ENCODE measurements at regions not wholly inside any gene's neighbourhood (a gene's known extent, or its start where the extent isn't known, plus 50 kb on each side); places are given as distances from the start of the nearest gene placed in this dataset.
A peak's percentile ranks its signal among the peaks of the same experiment; 100 is the strongest.
"Not testable (repeated sequence)": the region's sequence is repeated elsewhere in the genome, so short reads cannot be mapped to it uniquely, and the experiment has no call there.

DNA sequence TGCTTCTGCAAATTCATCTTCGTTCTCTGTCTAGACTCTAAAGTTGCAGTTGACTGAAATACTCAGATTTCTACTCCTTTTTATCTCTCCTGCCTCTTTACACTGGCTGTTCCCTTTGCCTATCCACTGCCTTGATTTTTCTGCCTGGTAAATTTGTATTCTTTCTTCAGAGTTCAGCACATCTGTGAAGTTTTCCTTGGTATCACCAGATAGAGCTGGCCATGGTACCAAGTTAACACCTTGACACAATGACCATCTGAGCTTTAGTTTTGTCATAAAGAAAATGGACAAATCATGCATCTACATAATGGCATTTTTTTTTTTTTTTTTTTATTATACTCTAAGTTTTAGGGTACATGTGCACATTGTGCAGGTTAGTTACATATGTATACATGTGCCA, 143.0 kb downstream of the PPP1R3A start:
- DNase-seq: no peak

DNA sequence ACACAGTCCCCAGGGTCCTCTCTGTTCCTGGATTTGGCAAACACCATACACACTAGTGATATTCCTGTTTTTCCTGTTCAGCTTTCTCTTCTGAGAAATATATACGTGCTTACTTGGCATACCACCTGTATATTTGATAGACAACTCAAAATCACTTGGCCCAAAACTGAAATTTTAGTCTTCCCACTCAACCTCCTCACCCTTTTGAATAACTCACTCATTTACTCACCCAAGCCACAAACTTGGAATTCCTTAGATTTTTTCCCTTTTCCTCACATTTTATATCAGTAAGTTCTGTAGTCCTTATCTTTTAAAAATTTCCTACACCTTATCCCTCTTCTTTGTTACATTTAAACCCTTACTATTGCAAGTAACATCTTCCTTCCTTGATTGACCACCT, 143.4 kb downstream of the PPP1R3A start:
- DNase-seq: no peak

DNA sequence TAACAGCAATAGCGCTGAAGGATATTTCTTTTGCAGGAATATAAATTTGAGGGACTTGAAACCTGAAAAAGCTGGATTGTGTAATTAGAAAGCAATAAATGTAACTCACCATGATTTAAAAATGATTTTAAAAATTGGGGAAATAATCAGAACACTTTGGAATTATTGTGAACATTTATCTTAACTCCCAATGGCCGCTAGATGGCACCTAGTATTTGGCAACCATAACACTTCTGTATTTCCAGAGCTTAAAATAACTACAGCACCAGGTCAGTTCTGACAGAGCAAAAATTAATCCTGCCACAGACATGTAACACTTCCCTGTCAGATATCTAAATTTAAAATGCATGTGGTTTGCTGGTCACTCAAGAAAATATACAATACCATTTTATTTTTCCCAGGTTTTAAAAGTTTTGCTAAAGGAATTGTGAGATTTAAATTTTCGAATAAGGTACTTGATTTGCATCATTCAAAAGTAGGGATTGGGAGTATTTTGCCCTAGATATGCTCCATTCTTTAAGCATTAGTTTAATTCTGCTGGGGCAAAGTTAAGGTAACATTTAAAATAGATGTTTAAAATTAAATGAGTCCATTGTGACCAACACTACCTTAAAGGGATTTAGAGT, 144.5 kb downstream of the PPP1R3A start:
- DNase-seq: peak; percentile 9

DNA sequence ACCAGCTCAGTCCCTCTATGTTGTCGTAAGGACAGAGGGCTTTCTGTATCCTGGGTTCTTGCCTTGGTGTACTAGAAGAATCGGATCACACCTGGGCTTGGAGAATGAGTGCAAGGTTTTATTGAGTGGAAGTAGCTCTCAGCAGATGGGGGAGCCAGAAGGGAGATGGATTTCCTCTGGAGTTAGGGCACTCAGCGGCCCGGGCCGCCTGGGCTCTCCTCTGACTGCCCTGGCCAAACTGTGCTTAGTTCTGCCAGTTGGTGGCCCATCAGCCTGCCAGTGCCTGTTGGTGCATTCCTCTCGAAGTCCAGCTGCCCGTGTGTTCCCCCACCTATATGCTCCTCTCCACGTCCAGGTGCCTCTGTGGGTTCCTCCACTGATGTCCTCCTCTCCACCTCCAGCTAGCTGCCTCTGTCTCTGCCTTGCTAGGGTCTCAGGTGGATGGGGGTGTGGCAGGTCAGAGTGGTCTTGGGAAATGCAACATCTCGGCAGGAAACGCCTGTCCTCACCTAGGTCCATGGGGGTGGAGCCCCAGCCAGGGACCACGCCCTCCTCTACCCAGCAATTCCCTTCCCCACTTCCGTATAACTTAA, 148.6 kb downstream of the PPP1R3A start:
- no peak for DNase-seq

DNA sequence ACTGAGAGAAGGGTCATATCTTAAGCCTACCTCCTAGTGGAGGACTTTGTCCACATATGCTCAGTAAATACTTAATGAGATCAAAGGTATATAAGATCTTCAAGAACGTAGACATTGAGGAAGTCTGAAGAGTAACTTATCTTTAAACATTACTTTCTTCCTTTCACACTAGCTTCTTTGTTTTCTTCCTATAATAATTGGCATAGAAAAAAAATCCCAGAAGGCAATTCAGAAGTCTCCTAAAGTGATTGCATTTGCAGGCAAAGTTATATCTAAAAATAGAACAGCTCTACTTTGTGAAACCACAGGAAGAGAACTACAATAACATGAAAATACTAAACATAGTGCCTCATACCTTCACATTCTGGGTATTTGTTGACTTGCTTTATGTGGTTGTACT, 150.4 kb downstream of the PPP1R3A start:
- no peak for DNase-seq

DNA sequence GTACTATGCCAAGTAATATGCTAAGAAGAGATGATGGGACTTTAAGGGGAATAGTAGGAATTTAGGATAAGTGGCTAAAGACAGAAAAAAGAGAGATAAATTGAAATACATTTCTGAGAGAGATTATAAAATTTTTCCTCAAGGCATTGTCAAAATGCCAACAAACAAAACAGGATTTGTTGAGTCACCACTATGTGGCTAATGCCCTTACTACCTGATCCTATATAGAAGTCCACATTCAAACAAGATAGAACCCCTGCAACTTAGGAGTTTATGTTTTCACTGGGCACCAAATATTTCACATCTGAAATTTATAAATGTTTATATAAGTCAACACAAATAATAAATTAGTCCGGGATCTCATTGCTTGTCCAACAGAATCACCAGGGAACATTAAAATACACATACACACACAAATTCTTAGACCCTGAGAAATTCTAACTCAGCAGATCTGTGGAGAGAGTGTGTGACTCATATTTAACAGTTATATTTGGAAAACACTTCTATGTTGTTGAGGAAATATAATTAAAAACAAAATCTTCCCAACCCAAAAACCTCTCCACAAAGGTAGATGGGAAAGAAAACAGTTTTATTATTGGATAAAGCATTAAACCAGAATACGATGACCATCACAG, 154.3 kb downstream of the PPP1R3A start:
- no peak for DNase-seq

DNA sequence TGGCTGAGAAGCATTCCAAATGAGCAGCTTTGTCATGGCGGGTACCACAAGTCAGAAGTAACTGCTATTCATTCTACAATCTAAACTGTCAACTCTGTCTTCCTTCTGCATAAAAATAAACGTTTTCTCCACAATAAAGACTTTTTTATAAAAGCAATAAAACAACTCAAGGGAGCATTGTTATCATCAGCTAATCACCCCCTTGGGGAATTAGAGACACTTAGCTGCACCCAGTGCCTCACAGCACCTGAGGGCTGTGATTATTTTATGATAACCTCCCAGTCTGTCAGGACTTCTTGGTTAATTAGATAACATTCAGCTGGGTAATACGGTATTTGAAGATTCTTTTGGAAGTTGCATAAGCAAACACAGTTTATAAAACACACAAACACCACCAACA, 155.6 kb downstream of the PPP1R3A start:
- no peak for DNase-seq

DNA sequence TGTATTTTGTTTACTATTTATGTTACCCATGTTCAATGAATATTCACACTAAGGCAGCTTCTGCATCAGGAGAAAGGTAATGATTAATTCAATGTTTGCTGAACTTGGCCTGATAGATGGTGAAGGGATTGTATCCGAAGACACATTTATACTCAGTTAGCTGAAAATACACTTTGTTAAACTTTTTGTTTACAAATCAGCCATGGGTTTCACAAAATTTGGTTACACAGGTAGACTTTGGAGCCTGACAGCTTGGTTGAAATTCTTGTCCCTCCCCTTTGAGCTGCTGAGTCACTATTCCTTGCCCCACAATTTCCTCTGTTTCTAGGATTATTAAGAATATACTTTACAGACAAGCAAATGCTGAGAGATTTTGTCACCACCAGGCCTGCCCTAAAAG, 162.6 kb downstream of the PPP1R3A start:
- no peak for DNase-seq

DNA sequence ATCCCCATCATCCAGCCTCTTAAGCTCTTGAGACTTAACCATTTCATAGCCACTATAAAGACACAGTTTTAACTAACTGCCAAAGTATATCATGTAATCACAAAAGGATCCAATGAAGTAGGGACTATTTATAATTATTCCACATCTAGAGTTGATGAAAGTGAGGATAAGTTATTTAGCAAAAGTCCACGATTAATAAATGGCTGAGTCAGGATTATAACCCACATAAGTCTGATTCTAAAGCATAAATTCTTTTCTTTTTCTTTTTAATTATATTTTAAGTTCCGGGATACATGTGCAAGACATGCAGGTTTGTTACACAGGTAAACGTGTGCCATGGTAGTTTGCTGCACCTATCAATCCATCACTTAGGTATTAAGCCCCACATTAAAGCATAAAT, 166.1 kb downstream of the PPP1R3A start:
- no peak for DNase-seq

DNA sequence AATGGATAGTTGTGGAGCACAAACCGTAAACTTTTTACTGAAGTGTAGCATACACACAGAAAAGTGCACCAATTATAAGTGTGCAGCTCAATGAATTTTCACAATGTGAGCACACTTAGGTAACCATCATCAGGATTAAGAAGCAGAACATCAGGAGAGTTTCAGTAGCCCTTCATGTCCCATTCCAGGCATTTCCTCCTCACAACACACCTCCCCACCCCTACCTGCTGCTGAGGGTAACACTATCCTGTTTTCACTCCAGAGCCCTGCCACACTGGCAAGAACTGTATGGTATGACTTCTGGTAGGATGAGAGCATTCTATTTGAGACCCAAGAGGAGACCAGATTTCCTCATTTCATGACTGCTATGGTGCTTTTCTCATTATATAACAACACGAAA, 166.5 kb downstream of the PPP1R3A start:
- no peak for DNase-seq

DNA sequence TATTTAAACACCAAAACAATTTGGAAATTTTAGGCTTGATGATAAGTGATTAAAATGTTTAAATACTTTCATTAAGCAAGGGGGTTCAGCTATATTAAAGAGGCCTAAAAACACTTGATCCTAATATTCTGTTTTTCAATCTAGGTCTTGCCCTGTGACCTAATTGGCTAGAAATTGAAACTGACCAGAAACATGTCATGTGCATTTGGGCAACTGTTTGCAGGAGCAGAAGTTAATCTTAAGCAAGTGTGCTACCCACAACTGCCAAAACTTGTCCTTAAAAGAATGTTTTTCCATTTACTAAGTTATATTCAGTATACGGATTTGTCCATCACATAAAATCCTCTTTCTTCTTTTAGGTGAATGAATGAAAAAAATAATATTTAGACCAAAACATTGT, 167.3 kb downstream of the PPP1R3A start:
- DNase-seq: no peak

DNA sequence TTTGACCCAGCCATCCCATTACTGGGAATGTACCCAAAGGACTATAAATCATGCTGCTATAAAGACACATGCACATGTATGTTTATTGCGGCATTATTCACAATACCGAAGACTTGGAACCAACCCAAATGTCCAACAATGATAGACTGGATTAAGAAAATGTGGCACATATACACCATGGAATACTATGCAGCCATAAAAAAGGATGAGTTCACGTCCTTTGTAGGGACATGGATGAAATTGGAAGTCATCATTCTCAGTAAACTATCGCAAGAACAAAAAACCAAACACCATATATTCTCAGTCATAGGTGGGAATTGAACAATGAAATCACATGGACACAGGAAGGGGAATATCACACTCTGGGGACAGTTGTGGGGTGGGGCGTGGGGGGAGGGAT, 170.4 kb downstream of the PPP1R3A start:
- not testable (repeated sequence) for DNase-seq

DNA sequence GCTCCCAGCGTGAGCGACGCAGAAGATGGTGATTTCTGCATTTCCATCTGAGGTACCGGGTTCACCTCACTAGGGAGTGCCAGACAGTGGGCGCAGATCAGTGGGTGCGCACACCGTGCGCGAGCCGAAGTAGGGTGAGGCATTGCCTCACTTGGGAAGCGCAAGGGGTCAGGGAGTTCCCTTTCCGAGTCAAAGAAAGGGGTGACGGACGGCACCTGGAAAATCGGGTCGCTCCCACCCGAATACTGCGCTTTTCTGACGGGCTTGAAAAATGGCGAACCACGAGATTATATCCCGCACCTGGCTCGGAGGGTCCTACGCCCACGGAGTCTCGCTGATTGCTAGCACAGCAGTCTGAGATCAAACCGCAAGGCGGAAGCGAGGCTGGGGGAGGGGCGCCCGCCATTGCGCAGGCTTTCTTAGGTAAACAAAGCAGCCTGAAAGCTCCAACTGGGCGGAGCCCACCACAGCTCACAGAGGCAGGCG, 175.8 kb downstream of the PPP1R3A start:
- not testable (repeated sequence) for DNase-seq

DNA sequence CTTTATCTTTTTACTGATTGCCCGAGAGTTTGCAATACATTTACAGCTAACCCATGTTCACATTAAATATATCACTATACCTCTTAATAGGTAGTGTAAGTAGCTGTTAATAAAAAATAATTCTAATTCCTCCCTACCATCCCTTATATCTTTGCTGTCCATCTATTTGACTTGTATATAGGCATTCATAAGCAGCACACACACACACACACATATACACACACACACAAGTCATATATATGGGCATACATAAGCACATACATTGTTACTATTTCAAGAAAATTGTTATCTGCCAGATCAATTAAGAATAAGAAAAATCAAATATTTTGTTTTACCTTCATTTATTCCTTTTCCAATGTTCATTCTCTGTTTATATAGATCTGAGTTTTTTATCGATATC, 176.4 kb downstream of the PPP1R3A start:
- no peak for DNase-seq

DNA sequence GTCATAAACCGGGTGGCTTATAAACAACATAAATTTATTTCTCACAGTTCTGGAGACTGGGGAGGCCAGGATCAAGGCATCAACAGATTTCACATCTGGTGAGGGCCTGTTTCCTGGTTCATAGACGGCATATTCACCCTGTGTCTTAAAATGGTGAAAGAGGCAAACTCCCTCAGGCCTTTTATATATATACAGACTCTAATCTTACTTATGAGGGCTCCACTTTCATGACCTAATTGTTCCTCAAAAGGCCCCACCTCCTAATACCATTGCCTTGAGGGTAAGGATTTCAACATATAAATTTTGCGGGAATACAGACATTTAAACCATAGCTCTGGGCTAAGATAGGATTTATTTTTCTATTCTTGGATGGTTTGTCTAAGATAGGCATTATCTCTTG, 187.2 kb downstream of the PPP1R3A start:
- DNase-seq: no peak

DNA sequence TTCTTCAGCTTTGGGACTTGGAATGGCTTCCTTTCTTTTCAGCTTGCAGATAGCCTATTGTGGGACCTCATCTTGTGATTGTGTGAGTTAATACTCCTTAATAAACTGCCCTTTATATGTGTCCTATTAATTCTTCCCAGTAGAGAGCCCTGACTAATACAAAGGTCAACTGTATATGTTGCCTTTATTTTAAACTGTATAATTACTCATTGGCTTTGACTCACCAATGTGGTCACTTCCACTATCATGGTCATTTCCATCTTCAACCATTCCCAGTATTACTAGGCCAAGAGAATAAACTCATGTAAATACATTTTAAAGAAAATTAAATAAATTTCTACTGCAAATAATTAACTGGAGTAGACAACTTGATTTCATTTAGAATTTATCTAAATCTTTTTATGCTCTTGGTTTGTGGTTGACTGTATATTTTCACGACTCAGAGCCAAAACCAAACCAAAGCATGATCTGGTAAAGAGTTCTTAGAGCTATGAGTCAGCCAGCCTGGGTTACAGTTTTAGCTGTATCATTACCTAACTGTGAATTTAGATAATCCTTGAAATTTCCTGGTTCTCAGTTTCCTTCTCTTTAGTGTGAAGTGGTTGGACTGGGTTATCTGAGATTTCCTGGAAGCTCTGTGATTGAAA, 188.4 kb downstream of the PPP1R3A start:
- DNase-seq: no peak

DNA sequence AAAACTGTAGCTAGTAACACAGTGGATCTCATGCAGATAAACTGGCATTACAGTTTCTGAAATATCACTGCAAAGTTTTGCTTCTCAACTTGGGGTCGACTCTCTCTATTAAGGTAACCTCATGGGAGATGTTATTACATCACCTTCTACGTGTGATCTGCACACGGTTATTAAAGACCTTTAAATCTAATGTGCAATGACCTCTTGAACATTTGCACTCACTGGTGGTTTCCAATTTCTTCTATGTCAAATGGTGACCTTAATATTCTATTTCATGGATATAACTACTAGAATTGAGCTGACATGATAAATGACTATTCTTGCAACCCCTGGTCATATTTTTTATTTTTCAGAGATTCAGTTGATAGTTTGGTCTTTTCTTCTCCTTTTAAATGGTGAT, 191.3 kb downstream of the PPP1R3A start:
- no peak for DNase-seq

DNA sequence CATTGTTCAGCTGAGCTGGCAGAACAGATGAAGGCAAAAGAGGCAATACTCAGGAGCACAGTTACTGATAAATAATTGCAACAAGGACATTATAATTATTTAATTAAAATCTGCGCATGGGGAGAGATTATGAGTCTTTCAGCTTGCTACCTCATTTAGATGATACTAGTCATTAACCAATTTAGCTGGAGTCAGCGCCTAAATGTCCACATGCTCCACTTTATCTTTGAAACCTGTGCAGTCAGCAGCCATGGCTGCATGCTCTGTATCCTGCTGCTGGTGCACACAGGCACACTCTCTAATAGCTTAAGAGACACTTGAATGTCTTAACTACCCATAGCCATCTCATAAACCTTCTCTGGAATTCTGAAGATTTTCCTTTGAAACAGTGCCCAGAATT, 196.8 kb downstream of the PPP1R3A start:
- no peak for DNase-seq

DNA sequence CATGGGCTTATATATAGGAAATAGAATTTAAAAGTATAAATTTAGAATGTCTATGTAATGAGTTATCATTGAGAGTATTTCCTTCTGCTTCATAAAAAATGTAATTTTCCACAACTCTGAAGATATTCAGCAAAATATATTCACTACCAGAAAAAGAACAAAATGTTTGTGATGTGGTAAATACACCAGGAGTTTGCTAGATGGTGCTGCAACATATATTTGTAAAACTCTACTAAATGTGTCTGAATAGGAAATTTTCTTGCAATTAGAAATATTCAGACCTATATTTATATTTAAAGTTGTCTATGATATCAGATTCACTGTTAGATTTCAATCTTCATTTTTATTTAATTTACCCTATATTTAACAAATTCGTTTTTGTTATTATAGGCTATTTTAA, 201.1 kb downstream of the PPP1R3A start:
- no peak for DNase-seq

DNA sequence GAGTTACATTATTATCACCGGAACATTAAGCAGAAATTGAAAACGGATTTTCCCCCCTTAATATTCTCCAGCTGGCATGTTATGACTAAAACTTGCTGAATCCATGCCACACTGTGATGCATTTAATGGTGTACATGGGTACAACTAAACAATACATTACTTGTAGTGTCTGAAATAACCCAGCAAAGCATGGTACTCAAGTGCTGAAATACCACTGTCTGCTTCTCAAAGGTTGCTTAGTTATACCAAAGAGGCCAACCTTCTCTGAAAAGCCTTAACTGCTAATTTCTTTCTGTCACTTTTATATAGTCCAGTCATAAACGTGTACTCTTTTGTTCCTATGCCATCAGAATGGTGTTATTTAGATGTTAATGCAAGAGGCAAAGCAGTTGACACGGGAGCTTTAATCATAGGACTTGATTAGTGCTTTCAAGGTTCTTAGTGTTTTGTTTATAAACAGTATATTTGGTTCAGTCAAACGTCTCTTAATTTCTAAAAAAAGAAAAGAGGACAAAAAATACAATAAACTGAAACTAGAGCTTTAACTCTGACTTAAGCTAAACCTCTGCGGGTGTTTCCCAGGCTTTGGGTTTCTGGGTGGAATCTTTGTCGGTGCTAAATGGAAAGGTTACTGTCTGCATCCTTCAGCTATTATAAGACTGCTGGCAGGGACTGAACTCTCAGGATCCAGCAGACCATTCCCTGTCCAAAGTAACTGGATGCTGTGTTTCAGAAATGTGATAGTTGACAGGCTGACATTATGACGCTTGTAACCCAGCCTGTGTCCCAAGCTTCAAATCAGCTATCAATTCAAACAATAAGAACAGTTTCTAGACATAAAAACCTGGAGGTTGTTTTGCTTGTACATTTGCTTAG, 202.6 kb downstream of the PPP1R3A start:
- no peak for DNase-seq

DNA sequence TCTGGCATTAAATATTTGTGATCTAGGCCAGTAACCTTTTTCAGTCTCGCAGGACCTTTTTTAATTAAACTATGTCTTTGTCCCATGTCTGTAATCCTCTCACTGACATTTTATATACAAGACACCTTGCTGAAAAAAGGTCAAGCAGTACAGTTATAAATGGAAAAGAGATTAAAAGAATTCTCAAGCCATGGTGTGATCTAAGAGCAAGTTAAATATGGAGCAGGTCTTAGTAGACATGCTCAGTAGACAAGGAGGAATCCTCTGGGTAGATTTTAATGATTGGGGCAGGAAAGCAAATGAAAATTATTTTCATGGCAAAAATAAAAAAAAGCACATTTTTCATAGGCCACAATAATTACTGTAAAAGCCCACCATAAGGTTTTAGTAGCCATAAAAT, 203.5 kb downstream of the PPP1R3A start:
- no peak for DNase-seq

DNA sequence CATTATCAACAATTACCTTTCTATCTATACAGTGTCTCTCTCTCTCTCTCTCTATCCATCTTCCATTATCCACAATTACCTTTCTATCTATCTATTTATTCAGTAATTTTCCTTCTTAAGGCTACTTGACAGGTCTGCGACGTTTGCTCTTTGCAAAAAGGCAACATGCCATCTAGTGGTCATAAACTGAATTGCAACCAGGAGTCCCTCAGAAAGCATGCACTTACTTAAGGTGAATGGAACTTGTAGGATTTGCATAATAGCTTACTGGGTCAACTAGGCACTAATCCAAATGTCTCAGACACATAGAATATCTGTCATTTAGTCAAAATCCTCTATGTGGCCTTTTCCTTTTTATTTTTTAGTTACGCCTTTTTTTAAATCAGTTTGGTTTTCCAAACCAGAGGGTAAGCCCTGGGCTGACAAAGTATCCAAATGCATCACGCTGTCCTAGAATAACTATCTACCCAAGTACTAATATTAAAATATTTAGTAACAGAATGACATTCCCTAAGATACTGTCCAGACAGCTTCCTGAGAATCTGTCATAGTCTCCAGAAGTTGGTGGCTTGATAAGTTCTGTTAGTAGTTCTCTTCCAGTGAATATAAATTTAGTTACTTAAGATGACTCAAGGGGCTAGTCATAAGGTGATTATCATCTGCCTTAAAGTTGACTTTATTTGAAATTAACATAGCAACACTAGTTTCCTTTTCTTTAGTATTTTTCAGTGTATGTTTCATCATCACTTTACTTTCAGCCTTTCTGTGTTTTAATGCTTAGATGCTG, 208.3 kb downstream of the PPP1R3A start:
- peak; percentile 34 for DNase-seq
